HCT116 (cell line): ENCODE measurements at regions not wholly inside any gene's neighbourhood (a gene's known extent, or its start where the extent isn't known, plus 50 kb on each side); places are given as distances from the start of the nearest gene placed in this dataset.

Experiments
- ATAC-seq: fragments of 200-7000 bp; cut with Tn5 transposase; 2 replicates; pipeline ENCODE4 v1.9.1; 2020; ENCODE audit warnings: mild to moderate bottlenecking, moderate library complexity
- BruUV-seq: library from RNA; stranded (reverse); fragments of 400-500 nt; replicated peaks from 2 replicates; lab custom pipeline; 2021; lab: Mats Ljungman, UMichigan
- CTCF ChIA-PET: fragments of 300-600 bp; sonication (Branson Sonifier 250); formaldehyde crosslinking; loops from one replicate; lab custom pipeline; 2021; ENCODE audit warnings: antibody characterized with exemption; lab: Charles Lee
- POLR2A ChIA-PET: fragments of 300-600, 350-600 bp; sonication (Branson Sonifier 250); formaldehyde crosslinking; loops from one replicate; lab custom pipeline; 2021; ENCODE audit warnings: antibody characterized with exemption; lab: Charles Lee
- RAD21 ChIA-PET, 2 experiments: fragments of 300-600 bp; sonication (Branson Sonifier 250); formaldehyde crosslinking; loops; one replicate each; lab custom pipeline; 2023; ENCODE audit warnings: low total read pairs in 2 of 2; ENCODE audit not compliant: uncharacterized antibody in 2 of 2, unreplicated experiment in 2 of 2, low non-redundant PET in 1 of 2; lab: Charles Lee
- DNase-seq: peaks from one replicate; pipeline ENCODE4 v3.0.0-alpha.2; 2010; ENCODE audit warnings: low read depth, low spot score
- H2AFZ ChIP-seq: fragments of 200-600 bp; shearing (Covaris generic), sonication (generic); 2 replicates; pipeline ENCODE4 v1.6.1; 2017; ENCODE audit warnings: low read depth, mixed run types, mixed read lengths, antibody characterized with exemption, low read length; ENCODE audit not compliant: poor library complexity, severe bottlenecking
- H3K27ac ChIP-seq: 2 replicates; pipeline ENCODE4 v1.5.1; 2012; ENCODE audit warnings: low read depth, low read length
- H3K27me3 ChIP-seq: fragments of 200-600 bp; sonication (generic); 2 replicates; pipeline ENCODE4 v1.6.1; 2016; ENCODE audit warnings: mixed run types, low read length, mixed read lengths; ENCODE audit not compliant: insufficient read depth
- H3K36me3 ChIP-seq, 2 experiments: fragments of 200-500 bp in 1 of 2; fragments of 200-600 bp in 1 of 2; sonication (Bioruptor generic) in 1 of 2; sonication (generic) in 1 of 2; 2 replicates each; pipeline versions ENCODE4 v1.5.1 to v1.6.1; 2014 to 2016; ENCODE audit warnings: low read length in 2 of 2, inconsistent platforms in 1 of 2, mixed read lengths in 1 of 2, mixed run types in 1 of 2; ENCODE audit not compliant: insufficient read depth in 2 of 2, control insufficient read depth in 1 of 2
- H3K4me1 ChIP-seq, 2 experiments: fragments of 200-600 bp in 1 of 2; sonication (generic) in 1 of 2; 2 replicates each; pipeline versions ENCODE4 v1.5.1 to v1.6.1; 2012 to 2017; ENCODE audit warnings: low read length in 2 of 2, inconsistent platforms in 1 of 2, mild to moderate bottlenecking in 1 of 2, mixed read lengths in 1 of 2, mixed run types in 1 of 2, moderate library complexity in 1 of 2; ENCODE audit not compliant: insufficient read depth in 2 of 2, control insufficient read depth in 1 of 2
- H3K4me2 ChIP-seq: fragments of 200-600 bp; sonication (generic); 2 replicates; pipeline ENCODE4 v1.6.1; 2017; ENCODE audit warnings: mixed run types, low read length, mixed read lengths
- H3K4me3 ChIP-seq, 2 experiments: fragments of 200-600 bp in 1 of 2; sonication (generic) in 1 of 2; replicated peaks in 1 of 2; 2 replicates each; pipeline ENCODE4 v1.5.1; 2011 to 2016; ENCODE audit warnings: low read length in 2 of 2, control low read depth in 1 of 2, low read depth in 1 of 2, mild to moderate bottlenecking in 1 of 2, mixed read lengths in 1 of 2, mixed run types in 1 of 2
- H3K79me2 ChIP-seq: fragments of 200-600 bp; sonication (generic); 2 replicates; pipeline ENCODE4 v1.6.1; 2017; ENCODE audit warnings: mild to moderate bottlenecking, mixed run types, low read length, moderate library complexity, mixed read lengths; ENCODE audit not compliant: insufficient read depth
- H3K9ac ChIP-seq: fragments of 200-600 bp; sonication (generic); 2 replicates; pipeline ENCODE4 v1.6.1; 2016; ENCODE audit warnings: low read length, mixed read lengths
- H3K9me2 ChIP-seq: fragments of 200-600 bp; sonication (generic), shearing (Covaris generic); 2 replicates; pipeline ENCODE4 v1.6.1; 2017; ENCODE audit warnings: mixed run types, mild to moderate bottlenecking, moderate library complexity; ENCODE audit not compliant: insufficient read depth
- H3K9me3 ChIP-seq, 2 experiments: fragments of 200-500 bp in 1 of 2; fragments of 200-600 bp in 1 of 2; sonication (Bioruptor generic) in 1 of 2; sonication (generic) in 1 of 2; 2 replicates each; pipeline ENCODE4 v1.6.1; 2014 to 2017; ENCODE audit warnings: low read length in 2 of 2, mixed read lengths in 2 of 2, inconsistent platforms in 1 of 2, low read depth in 1 of 2, mild to moderate bottlenecking in 1 of 2, mixed run types in 1 of 2, moderate library complexity in 1 of 2; ENCODE audit not compliant: control insufficient read depth in 1 of 2, insufficient read depth in 1 of 2
- H4K20me1 ChIP-seq: fragments of 200-600 bp; sonication (generic), shearing (Covaris generic); 2 replicates; pipeline ENCODE4 v1.6.1; 2017; ENCODE audit warnings: mixed run types, mild to moderate bottlenecking, moderate library complexity; ENCODE audit not compliant: insufficient read depth
- CEBPB ChIP-seq: IDR thresholded peaks from 2 replicates; pipeline ENCODE4 v1.6.1; 2012; ENCODE audit warnings: low read depth
- CTCF ChIP-seq, 3 experiments: fragments of 200-600 bp in 1 of 3; sonication (generic) in 1 of 3; IDR thresholded peaks in 2 of 3; conservative IDR thresholded peaks in 1 of 3; 2 replicates each; pipeline ENCODE4 v1.5.1; 2012 to 2017; ENCODE audit warnings: low read depth in 2 of 3, low read length in 2 of 3, antibody characterized with exemption in 1 of 3, borderline replicate concordance in 1 of 3, control low read depth in 1 of 3, mild to moderate bottlenecking in 1 of 3, mixed read lengths in 1 of 3, mixed run types in 1 of 3, moderate library complexity in 1 of 3; ENCODE audit not compliant: insufficient read depth in 1 of 3
- EGR1 ChIP-seq: IDR thresholded peaks from 2 replicates; pipeline ENCODE4 v1.6.1; 2012; ENCODE audit warnings: low read depth
- EZH2 ChIP-seq: fragments of 200-600 bp; sonication (generic); IDR thresholded peaks from 2 replicates; pipeline ENCODE4 v1.6.1; 2017; ENCODE audit warnings: antibody characterized with exemption, mixed run types
- EZH2phosphoT487 ChIP-seq: fragments of 200-600 bp; IDR thresholded peaks from 2 replicates; pipeline ENCODE4 v1.6.1; 2018; ENCODE audit warnings: antibody characterized with exemption, borderline replicate concordance
- FOSL1 ChIP-seq: IDR thresholded peaks from 2 replicates; pipeline ENCODE4 v1.6.1; 2012; ENCODE audit warnings: low read depth
- JUND ChIP-seq: IDR thresholded peaks from 2 replicates; pipeline ENCODE4 v1.6.1; 2012
- POLR2A ChIP-seq: IDR thresholded peaks from 2 replicates; pipeline ENCODE4 v1.7.0; 2011; ENCODE audit warnings: borderline replicate concordance; ENCODE audit not compliant: insufficient read depth, insufficient read length; ENCODE audit errors: extremely low read depth
- POLR2AphosphoS5 ChIP-seq: IDR thresholded peaks from 2 replicates; pipeline ENCODE4 v1.6.1; 2011; ENCODE audit warnings: mild to moderate bottlenecking, low read depth, low read length, moderate library complexity
- RAD21 ChIP-seq: IDR thresholded peaks from 2 replicates; pipeline ENCODE4 v1.6.1; 2012; ENCODE audit warnings: low read depth, mild to moderate bottlenecking
- SIN3A ChIP-seq: IDR thresholded peaks from 2 replicates; pipeline ENCODE4 v1.6.1; 2012; ENCODE audit warnings: low read depth
- SP1 ChIP-seq: IDR thresholded peaks from 2 replicates; pipeline ENCODE4 v1.6.1; 2012; ENCODE audit warnings: low read depth
- TCF7L2 ChIP-seq: IDR thresholded peaks from 2 replicates; pipeline ENCODE4 v1.7.0; 2011; ENCODE audit warnings: borderline replicate concordance, inconsistent platforms; ENCODE audit not compliant: insufficient read depth, insufficient read length; ENCODE audit errors: extremely low read depth
- ZBTB33 ChIP-seq: IDR thresholded peaks from 2 replicates; pipeline ENCODE4 v1.6.1; 2011; ENCODE audit warnings: mild to moderate bottlenecking, low read length, moderate library complexity; ENCODE audit not compliant: insufficient replicate concordance; ENCODE audit errors: extremely low read depth
- ZFX ChIP-seq: fragments of 450-650 bp; IDR thresholded peaks from 2 replicates; pipeline ENCODE4 v1.6.1; 2017
- ZNF274 ChIP-seq: fragments of 200-500 bp; sonication (Bioruptor generic); IDR thresholded peaks from 2 replicates; pipeline ENCODE4 v1.6.1; 2014; ENCODE audit warnings: mild to moderate bottlenecking, low read depth, low read length, inconsistent platforms
- intact Hi-C: fragments of 100-400 bp; cut with micrococcal nuclease; formaldehyde crosslinking; loops from 2 replicates; pipeline ENCODE4 v1.10.0; 2022

GRCh38 chrX:9227276-9227675 is 193.3 kb upstream of the FAM9B start:
- DNase-seq (no peak), ATAC-seq (no peak)
- ChIA-PET RAD21 (no interaction called here), CTCF (no interaction called here), POLR2A (no interaction called here)
- H3K4me3 ChIP-seq = no peak overlapping the region
- H4K20me1 ChIP-seq = no peaks in the 10 kb centered on the region
- no peak overlapping the region for H2AFZ ChIP-seq
- H3K27ac ChIP-seq = no peak overlapping the region
- TF ChIP-seq CTCF (IDR thresholded peaks at IDR 0.05 in 2 of 3, conservative IDR thresholded peaks at IDR 0.05 in 1 of 3; ENCODE audit: borderline replicate concordance in 1 of 3, insufficient read depth in 1 of 3, low read depth in 2 of 3, low read length in 2 of 3) (no peak), EZH2 (no peak), EZH2phosphoT487 (no peak), POLR2A (no peak), JUND (no peak), FOSL1 (no peak), ZFX (no peak), EGR1 (no peak), SP1 (no peak), CEBPB (no peak), POLR2AphosphoS5 (no peak), TCF7L2 (no peak), ZBTB33 (no peak), RAD21 (no peak), SIN3A (no peak), ZNF274 (no peak)
- H3K79me2 ChIP-seq = no peaks in the 10 kb centered on the region
- H3K9ac ChIP-seq = no peak overlapping the region
- no peak overlapping the region for H3K4me2 ChIP-seq
- H3K36me3 ChIP-seq = no peaks in the 10 kb centered on the region
- no peaks in the 10 kb centered on the region for H3K4me1 ChIP-seq
- BruUV-seq = no TSS peak
- H3K9me2 ChIP-seq = no peaks in the 10 kb centered on the region
- H3K9me3 ChIP-seq = no peaks in the 10 kb centered on the region
- 0 out of 2 replicates have a peak, but pooled peaks cover 5% of the 10 kb centered on the region for H3K27me3 ChIP-seq
- intact Hi-C loops = no loop called here
